Stimulated activated CD8-positive, alpha-beta memory T cell treated with anti-CD3 and anti-CD28 coated beads, Interleukin-2, amount 100 ng/mL, for 1 hour (primary cell): ENCODE measurements at regions not wholly inside any gene's neighbourhood (a gene's known extent, or its start where the extent isn't known, plus 50 kb on each side); places are given as distances from the start of the nearest gene placed in this dataset.

Experiments
- DNase-seq, 2 donors: peaks; one replicate each; pipeline ENCODE4 v3.0.0-alpha.2; 2020; ENCODE audit warnings: low read depth in 2 of 2

DNA sequence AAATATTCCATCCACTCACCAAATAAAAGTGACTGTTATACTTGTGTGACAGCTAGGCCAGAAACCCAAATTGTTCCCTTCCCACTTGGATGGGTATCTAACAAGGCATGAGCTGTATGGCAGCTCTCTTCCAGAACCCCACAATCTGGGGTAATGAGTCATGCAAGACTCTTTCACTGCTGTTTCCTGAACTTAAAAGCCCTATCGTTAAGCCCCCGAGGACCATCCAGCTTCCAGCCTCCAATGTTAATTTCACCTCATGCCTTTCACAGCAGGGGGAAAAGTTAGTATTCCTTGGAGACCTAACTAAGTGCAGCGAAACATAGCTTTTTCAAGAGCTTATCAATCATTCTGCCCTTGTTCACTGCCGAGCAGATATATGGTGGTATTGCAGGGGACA is 368.6 kb upstream of the HSFY2 start:
- DNase-seq, result no peak

DNA sequence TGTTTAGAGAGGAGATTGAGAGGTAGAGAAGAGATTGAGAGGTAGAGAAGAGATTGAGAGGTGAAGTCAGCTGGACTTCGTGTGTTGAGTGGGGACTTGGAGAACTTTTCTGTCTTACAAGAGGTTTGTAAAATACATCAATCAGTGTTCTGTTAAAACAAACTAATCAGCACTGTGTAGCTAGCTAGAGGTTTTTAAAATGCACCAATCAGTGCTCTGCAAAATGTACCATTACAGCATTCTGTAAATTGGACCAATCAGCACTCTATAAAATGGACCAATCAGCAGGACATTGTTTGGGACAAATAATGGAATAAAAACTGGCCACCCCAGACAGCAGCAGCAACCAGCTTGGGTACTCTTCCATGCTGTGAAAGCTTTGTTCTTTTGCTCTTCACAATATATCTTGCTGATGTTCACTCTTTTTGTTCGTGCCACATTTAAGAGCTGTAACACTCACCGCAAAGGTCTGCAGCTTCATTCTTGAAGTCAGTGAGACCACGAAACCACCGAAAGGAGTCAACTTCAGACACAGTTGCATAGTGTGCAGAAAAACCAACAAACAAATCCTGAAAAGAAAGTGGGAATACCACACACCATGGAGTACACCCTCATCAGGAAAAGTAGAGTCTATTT is 366.9 kb upstream of the HSFY2 start:
- no peak for DNase-seq

DNA sequence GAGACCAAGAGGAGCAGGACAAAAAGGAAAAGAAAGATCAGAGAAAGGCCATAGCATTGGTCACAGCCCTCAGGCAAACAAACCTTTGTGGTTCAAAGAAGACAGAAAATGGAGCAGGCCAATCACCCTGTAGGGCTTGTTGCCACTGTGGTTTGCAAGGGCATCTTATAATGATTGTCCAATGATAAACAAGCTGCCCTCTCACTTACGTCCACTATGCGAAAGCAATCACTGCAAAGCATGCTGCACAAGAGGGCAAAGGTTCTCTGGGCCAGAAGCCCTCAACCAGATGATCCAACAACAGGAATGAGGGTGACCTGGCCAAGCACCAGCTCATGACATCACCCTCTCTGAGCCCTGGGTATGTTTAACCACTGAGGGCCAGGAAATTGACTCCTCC is 360.9 kb upstream of the HSFY2 start:
- no peak for DNase-seq

DNA sequence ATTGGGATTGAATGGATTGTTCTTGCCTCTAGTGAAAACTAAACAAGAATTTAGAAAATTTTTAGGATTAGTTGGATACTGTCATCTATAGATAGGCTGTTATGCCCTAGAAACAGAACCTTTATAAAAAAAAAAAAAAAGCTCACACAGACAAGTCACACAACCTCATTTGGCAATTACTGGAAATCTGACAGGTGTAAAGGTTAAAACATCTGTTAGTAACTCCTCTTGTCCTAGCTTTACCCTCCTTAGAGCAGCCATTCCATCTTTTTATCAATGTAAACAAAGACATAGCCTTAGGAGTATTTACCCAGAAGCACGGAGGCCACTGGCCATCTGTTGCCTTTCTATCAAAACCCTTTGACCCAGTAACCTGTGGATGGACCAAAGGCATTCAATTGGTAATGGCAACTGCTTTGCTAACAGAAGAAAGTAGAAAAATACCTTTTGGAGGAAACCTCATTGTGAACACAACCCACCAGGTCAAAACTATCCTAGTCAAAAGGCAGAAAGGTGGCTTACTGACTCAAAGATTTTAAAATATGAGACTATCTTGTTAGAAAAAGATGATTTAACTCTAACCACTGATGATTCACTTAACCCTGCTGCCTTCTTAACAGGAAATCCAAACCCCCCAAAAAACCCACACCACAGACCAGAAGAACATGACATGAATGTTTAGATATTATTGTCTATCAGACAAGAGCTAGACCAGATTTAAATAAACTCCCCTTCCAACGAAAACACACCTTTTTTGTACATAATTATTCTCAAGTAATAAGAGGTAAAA is 357.2 kb upstream of the HSFY2 start:
- DNase-seq, result no peak

DNA sequence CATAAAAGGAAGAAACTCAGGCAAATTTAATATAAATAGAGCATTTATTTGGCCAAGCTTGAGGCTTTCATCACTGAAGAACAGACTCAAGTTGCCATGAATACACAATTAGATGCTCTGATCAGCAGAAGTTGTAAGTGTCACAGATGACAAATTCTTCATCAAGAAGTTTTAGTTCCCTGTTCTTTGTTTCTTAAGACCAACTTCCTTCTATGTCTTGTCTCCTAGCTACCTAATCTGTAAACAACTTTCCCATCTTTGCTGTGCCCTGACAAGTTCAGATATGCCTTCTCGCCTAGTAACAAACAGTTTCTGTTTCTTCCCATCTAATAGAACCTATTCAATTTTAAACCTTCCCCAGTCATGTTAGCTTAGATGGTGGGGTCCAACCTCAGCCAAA is 353.4 kb upstream of the HSFY2 start:
- DNase-seq, result no peak

DNA sequence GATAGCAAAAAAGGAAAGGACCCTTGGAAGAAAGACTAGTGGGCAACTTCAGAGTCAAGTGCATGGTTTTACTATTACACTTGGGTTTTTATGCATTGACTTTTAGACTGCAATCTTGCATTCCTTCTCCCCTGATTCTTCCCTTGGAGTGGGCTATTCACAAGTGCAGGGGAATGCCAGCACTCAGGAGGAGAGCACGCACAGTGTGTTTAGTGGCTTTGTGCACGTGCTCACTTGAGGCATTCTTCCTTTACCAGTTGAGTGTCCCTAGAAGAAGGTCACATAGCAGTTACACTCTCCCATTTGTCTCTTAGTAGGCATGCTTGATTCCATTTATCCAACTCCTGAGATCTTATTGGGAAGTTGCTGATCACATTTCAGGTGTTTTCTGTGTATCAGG is 351.1 kb upstream of the HSFY2 start:
- no peak for DNase-seq

DNA sequence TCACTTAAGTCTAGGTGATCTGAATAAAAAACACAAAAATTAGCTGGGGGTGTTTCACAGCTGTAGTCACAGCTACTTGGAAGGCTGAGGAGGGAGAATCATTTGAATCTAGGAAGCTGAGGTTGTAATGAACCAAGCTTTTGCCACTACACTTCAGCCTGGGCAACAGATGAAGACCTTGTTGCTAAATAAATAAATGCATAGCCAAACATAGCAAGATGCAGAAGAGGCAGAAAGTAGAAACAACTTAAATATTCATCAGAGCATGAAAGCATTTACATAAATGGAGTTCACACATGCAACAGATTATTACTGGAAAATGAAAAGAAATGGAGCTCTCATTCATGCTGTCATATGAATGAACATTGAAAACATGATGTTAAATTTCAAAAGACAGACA is 348.9 kb upstream of the HSFY2 start:
- no peak for DNase-seq

DNA sequence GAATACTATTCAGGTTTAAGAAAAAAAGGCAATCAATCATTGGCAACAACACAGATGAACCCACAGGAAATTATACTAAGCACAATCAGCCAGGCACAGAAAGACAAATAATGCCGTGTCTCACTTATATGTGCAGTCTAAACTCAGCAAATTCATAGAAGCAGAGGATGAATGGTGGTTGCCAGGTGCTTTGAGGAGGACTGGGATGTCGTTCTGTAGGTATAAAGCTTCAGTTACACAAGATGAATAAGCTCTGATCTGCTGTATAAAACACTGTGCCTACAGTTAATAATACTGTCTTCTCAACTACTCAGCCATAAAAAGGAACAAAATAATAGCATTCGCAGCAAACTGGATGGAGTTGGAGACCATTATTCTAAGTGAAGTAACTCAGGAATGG is 324.8 kb upstream of the HSFY2 start:
- no peak for DNase-seq

DNA sequence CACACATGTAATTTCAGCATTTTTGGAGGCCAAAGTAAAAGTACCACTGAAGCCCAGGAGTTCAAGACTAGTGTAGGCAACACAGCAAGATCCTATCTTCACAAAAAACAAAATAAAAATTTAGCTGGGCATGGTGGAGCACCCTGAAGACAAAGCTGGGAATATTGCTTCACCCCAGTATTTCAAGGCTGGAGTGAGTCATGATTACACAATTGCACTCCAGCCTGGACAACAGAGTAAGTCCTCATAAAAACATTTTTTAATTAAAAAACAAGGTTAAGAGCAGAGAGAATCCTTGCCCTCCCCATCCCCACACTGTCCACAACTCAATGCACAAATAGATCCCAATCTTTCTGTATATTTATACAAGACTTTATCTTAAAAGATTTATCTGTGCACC is 321.9 kb upstream of the HSFY2 start:
- no peak for DNase-seq

DNA sequence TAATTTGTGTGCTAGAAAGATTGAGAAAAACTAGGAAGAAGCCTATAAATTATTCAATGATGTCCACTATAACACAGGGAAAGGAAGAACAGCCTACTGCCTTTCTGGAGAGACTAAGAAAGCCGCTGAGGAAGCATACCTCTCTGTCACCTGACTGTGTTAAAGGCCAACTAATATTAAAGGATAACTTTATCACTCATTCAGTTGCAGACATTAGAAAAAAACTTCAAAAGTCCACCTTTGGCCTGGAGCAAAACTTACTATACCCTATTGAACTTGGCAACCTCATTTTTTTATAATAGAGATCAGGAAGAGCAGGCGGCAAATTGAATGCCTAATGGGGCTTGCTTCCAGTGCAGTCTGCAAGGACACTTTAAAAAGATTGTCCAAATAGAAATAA is 309.5 kb upstream of the HSFY2 start:
- DNase-seq, result no peak

DNA sequence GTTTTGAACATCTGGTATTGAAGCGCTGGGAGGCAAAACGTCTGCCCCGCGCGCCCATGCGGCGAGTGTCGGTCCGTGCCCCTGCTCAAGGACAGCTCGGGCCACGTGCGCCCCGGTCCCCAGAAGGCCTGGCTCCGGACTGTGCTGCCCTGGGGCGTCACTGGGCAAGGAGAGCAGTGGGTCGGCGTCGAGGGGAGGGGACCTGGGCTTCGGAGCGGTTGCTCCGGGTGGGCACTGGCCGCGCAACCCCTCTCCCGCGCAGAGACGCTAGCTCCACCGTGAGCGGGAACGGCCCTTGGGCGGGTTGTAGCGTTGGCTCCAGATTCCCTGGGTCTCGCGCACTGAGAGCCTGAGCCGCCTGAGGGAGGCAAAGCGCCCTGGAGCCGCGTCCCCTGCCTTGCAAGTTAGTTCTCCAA is 304.2 kb upstream of the HSFY2 start:
- no peak for DNase-seq

DNA sequence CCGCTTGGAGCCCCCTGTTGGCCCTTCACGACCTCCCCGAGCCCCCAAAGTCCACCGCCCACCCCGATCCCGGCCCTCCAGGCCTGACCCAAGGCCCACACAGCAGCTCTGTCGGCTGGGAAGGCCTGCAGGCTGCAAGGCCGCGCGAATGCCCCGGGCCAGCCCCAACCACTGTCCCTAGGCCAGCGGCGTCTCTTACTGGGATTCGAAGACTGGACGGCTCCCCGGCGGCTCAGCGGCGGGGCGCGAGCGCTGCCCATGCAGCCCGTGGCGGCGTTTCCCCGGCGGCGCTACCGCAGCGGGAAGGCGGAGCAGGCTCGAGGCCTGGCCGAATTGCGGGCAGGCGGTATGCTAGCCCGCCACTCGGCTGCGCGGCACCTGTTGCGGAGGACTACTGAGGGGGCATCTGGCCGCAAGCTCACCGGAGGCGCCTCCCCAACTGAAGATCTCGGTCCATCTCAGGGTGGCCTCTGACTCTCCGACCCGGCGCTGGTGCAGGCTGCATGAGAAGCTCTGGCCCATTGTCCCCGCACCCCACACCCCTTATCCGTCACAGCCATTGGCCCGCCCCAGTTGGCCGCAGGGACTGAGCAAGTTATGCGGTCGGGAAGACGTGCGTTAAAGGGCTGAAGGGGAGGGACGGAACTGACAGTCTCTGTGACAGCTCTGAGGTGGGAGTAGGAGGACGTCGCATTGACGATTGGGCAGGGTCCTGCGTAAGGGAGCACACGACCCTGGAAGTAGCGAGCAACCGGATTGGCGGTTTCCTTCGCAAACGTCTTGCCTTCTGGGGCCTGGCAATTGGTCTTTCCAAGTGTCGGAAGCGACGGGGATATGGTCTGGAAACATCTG is 303.5 kb upstream of the HSFY2 start:
- DNase-seq, result no peak

DNA sequence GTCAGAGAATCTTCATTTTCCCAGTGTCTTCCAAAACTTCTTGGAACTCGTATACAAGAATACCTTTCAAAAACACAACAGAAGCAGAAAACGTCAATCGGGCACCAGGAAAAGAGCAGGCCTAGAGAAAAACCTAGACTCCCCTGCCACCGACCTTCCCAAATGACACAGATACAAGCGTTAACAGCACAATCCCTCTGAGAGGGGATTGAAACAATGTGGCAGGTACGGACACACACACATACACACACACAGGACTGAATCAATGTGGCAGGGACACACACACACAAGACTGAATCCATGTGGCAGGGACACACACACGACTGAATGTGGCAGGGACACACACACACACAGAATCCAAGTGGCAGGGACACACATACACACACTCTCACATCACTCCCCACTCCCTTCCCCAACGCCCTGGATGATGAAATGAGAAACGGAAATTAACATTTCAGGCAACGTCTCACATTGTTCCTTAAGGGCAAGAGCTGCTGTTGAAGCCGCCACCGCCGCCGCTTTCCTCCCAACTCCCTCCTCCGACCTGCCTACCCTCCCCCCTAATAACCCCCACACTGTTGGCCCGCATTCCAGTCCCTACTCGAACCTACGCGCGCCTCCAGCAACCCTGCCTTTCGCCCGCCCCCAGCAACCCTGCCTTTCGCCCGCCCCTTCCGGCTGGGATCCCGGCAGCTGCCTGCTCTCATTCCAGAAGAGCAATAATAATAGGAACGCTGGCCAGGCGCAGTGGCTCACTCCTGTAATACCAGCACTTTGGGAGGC is 302.1 kb upstream of the HSFY2 start:
- no peak for DNase-seq

DNA sequence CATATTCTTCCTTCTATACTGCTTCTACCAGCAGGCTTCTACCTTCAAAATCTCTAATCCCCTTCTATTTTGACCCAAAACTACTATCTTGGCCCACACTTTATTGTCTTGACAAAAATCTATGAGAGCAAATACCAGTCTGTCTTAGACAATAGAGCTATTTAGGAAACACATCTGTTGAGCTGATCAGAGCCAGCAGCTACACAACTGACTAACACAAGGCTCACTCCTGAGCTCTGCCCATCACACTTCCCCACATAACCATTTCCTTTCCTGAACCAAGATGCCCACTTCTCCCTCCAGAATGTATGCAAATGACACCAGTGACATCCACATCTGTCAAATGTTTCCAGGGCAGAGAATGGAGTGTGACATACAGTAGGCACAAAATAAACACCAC is 293.9 kb upstream of the HSFY2 start:
- DNase-seq, result no peak

DNA sequence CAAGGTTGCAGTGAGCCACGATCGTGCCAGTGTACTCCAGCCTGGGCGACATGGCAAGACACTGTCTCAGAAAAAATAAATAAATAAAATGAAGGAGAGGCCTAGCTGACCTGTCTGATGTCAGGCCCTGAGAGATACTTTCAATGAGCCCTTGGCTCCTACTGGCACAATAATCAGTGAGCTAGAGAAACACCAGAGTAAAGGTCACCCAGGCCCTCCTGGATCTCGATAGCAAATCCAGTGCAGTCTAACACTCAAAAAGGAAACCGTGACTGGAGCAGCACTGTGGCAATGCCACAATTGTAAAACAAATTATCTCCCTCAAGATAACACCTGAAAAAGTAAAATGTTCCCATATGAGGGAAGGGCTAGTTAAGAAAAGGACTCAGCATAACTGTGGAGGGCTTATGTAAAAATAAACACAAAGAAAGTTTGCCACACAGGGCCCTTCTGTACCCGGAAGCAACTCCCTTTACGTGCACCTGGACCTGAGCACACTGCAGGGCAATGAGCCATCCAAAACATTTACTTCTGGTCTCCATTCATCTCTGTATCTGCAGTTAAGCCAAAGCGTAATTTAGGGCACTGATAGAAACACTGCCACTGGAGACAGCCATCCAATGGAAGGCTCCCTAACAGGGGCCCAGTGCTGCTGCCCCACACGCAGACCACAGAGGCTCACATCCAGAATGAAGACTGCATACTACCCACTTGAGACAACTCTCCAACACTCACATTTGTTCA is 293.1 kb upstream of the HSFY2 start:
- no peak for DNase-seq

DNA sequence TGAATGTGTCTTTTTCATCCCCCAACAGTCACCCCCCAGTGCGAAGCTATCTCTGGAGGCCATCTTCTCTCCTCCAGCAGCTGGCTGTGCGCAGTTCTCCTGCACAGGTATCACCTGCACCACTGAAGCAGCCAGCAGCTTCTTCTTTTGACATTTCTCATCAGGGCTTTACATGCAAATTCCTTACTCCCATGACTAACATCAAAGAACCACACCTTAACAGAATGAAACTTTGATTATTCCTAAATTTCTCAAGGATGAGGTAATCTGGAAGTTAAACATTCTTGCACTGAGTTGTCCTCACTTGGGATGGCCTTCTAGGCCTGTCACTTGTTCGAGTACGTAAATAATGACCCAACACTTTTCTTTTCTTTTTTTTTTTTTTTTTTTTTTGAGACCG is 291.6 kb upstream of the HSFY2 start:
- DNase-seq, result no peak

DNA sequence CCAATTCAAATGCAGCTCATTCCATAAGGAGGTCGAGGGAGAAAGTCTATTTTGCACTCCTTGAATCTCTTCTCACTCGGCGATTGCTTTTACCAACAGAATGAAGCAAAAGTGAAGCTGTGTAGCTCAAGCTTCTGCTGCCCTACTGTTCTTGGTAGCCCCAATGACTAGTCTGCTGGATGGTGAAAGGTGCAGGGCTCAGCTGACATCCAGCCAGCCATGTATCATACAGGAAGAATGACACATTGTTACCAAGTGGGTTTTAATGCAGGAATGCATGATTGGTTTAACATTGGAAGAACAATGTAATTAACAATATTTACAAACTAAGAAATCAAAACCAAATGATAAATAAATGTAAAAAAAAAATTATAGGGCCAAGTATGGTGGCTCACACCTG is 286.2 kb upstream of the HSFY2 start:
- DNase-seq, result no peak

DNA sequence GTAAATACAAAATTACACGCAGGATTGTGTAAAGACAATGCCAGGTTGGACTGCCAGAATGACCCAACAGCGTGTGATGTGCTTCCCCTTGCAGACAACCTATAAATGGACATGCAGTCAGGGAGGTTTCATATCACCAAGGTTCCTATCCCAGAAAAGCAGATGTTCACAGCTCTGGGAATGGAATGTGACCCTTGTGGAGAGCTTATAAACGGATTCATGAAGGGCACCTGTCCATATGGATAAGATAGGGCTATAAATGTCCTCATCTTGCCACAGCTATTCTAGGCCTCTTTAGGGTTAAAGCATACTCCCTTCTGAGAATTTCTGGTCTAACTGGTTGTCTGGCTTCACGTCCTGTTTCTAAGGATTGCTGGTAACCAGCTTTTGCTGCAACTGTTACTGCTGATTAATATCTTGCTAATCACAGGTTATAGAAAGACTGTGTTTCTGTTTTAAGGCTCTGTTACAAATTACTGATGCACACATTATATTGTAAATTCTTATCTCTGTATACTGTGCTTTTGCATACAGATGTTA is 285.4 kb upstream of the HSFY2 start:
- no peak for DNase-seq

DNA sequence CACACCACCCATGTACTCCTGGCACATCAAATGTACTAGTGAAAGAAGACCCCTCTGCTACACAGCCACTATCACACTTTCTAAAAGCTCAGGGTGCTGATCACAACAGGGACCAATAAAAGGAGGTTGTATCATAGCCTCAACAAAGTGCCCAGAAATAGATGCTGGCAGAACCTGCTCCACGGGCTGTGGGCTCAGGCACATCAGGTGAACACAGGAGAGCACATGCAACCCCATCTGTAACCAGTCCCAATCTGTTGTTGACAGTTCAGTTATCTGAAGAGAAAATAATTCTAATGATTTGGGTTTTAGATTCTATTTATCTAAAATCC is 282.6 kb upstream of the HSFY2 start:
- no peak for DNase-seq

DNA sequence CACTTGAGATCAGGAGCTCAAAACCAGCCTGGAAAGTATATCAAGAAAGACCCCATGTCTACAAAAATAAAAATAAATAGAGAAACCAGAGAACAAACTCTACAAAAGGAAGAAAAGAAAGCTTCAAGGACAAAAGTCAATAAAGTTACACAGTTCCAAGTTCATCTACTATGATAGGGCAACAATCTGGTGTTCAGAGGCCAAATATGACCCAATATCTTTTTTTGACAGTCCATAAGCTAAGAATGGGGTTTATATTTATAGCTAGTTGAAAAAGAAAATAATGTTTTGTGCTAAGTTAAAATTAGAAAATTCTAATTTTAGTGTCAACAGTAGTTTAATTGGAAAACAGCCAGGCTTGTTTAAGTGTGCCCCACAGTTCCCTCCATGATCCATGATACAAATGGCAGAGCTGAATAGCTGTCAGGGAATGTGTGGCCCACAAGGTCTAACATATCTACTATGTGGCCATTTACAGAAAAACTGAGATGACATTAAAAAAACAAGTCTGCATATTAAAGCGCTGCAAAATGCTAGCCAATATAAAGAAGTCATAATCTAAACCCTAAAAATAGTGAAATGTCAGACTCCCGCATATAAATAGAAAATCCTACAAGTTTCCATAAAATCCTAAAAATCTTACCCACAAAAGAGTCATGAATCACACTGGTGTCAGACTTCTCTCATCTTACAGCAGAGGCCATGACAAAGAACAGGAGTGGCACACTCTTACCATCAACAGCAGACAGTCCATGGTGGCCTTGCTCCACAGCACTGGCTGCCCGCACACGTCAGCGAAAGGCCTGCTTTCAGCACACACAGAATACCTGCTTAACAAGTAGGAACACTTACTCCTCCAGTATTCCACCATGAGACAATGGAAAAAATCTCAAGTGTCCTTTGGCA is 281.9 kb upstream of the HSFY2 start:
- no peak for DNase-seq
